Lung (tissue), 11 donors: ENCODE measurements at regions not wholly inside any gene's neighbourhood (a gene's known extent, or its start where the extent isn't known, plus 50 kb on each side); places are given as distances from the start of the nearest gene placed in this dataset.

Experiments
- ATAC-seq: fragments of 200-7000 bp; cut with Tn5 transposase; one replicate; pipeline ENCODE4 v1.9.1; 2020; ENCODE audit warnings: moderate number of reproducible peaks; ENCODE audit not compliant: insufficient read depth, low FRiP score
- DNase-seq, 3 donors: peaks; one replicate each; pipeline ENCODE4 v3.0.0-alpha.2; 2013 to 2017
- H3K27ac ChIP-seq, 2 donors: one replicate each; pipeline ENCODE4 v1.5.1; 2013; ENCODE audit warnings: mild to moderate bottlenecking in 2 of 2, moderate library complexity in 2 of 2, control low read depth in 1 of 2, inconsistent platforms in 1 of 2, low read depth in 1 of 2, low read length in 1 of 2
- H3K27me3 ChIP-seq, 3 donors: one replicate each; pipeline ENCODE4 v1.5.1; 2013; ENCODE audit warnings: low read length in 2 of 3; ENCODE audit not compliant: control insufficient read depth in 3 of 3, insufficient read depth in 3 of 3
- H3K36me3 ChIP-seq, 4 donors: one replicate each; pipeline ENCODE4 v1.5.1; 2013; ENCODE audit warnings: low read length in 4 of 4, mild to moderate bottlenecking in 1 of 4, moderate library complexity in 1 of 4; ENCODE audit not compliant: control insufficient read depth in 4 of 4, insufficient read depth in 4 of 4
- H3K4me1 ChIP-seq, 5 donors: one replicate each; pipeline ENCODE4 v1.5.1; 2013; ENCODE audit warnings: low read length in 5 of 5, mild to moderate bottlenecking in 2 of 5, moderate library complexity in 1 of 5; ENCODE audit not compliant: control insufficient read depth in 5 of 5, insufficient read depth in 5 of 5
- H3K4me3 ChIP-seq: one replicate; pipeline ENCODE4 v1.5.1; 2013; ENCODE audit warnings: mild to moderate bottlenecking, control low read depth, moderate library complexity
- H3K9ac ChIP-seq, 2 donors: one replicate each; pipeline ENCODE4 v1.5.1; 2013; ENCODE audit warnings: low read length in 2 of 2, control low read depth in 1 of 2; ENCODE audit not compliant: insufficient read depth in 1 of 2
- H3K9me3 ChIP-seq, 4 donors: one replicate each; pipeline ENCODE4 v1.5.1; 2013; ENCODE audit warnings: low read length in 3 of 4, mild to moderate bottlenecking in 1 of 4, moderate library complexity in 1 of 4; ENCODE audit not compliant: control insufficient read depth in 4 of 4, insufficient read depth in 3 of 4
- WGBS, 2 donors: extraction: QIAGEN DNeasy Blood & Tissue Kit; methylation state at CpG; one replicate each; pipeline ENCODE4 v1.1.7; 2013; 5-methylcytosine and 5-hydroxymethylcytosine counted together
- TF ChIP-seq, protein P1 (sequence below): IDR thresholded peaks from 2 replicates; pipeline ENCODE4 v1.5.1; 2012; ENCODE audit warnings: mild to moderate bottlenecking; ENCODE audit errors: control extremely low read depth, extremely low read depth
- donor health status: control.
- donor health status: control.
- donor health status: Bipolar disorder and iron deficiency.
- donor health status: healthy.
- donor health status: DM: yes; HTN: yes; CAD: no.

- Histone ChIP-seq H3K27me3 (no peaks in the 10 kb centered on the region), H3K36me3 (no peaks in the 10 kb centered on the region), H3K4me1 (peaks cover 0 to 13% (median 11%) of the 10 kb centered on the region in 5 donors), H3K9ac (no peak overlapping the region), H3K9me3 (no peaks in the 10 kb centered on the region), H3K4me3 (no peak overlapping the region), H3K27ac (no peak overlapping the region)
- ATAC-seq (no peak), DNase-seq (no peak)
- TF ChIP-seq, protein P1, sequence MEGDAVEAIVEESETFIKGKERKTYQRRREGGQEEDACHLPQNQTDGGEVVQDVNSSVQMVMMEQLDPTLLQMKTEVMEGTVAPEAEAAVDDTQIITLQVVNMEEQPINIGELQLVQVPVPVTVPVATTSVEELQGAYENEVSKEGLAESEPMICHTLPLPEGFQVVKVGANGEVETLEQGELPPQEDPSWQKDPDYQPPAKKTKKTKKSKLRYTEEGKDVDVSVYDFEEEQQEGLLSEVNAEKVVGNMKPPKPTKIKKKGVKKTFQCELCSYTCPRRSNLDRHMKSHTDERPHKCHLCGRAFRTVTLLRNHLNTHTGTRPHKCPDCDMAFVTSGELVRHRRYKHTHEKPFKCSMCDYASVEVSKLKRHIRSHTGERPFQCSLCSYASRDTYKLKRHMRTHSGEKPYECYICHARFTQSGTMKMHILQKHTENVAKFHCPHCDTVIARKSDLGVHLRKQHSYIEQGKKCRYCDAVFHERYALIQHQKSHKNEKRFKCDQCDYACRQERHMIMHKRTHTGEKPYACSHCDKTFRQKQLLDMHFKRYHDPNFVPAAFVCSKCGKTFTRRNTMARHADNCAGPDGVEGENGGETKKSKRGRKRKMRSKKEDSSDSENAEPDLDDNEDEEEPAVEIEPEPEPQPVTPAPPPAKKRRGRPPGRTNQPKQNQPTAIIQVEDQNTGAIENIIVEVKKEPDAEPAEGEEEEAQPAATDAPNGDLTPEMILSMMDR: no peak
- 86 to 95% methylated on average over 2 of the region's 2 CpGs for WGBS, 2 donors
Observed at GRCh38 chr6:139766796-139767195, 392.3 kb upstream of the CITED2 start.

DNA sequence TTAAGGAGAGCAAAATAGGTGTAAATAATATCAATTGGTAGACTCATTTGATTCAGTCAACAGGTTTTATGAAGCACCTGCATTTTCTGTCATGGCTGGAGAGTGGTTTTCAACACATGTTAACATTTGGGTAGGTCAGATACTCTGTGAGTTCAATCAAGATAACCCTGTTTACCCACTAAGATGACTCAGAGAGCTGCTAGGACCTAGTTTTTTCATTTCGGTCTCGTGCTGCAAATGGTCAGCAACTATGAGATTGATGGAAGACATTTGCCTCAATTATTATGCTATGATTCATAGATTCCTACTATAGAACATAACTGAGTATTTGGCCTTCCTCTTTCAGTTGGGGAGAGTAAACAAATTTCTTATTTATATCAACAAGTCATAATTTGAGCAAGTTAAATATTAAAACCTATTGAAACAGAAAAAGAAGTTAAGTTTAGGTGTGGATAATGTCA is 391.4 kb upstream of the CITED2 start:
- H3K4me1 ChIP-seq: peaks cover 0 to 13% (median 11%) of the 10 kb centered on the region in 5 donors
- no peak overlapping the region for H3K9ac ChIP-seq
- no peak overlapping the region for H3K4me3 ChIP-seq
- no peak for DNase-seq
- TF ChIP-seq, protein P1: no peak
- H3K27me3 ChIP-seq: no peaks in the 10 kb centered on the region
- no peak overlapping the region for H3K27ac ChIP-seq
- H3K36me3 ChIP-seq: no peaks in the 10 kb centered on the region
- WGBS, 2 donors: 43 to 76% methylated on average over 2 of the region's 2 CpGs
- ATAC-seq: peak; percentile 49
- H3K9me3 ChIP-seq: no peaks in the 10 kb centered on the region

DNA sequence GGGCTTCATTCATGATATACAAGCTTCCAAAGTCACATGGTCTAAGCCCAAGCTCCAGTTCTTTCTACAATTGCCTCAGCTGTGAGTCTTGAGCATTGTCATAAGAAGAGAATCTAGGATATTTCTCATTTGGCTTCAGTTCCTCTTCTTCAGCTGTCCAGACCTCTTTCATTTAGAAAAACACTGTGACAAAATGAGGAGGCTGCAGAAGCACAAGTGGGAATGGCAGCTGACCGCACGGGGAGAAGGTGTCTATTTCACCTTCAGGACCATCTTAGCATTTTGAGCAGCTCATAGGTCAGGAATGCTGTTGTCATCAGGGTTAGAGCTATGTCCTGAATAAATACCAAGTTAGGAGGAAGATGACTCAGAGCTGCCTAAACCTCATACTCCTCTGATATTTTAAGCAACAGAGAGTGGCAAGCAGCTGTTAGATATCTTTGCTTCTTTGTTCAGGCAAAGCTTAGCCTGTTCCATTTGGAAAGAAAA is 390.1 kb upstream of the CITED2 start:
- peaks cover 0 to 13% (median 11%) of the 10 kb centered on the region in 5 donors for H3K4me1 ChIP-seq
- peak; percentile 72 for ATAC-seq
- no peak overlapping the region for H3K9ac ChIP-seq
- H3K4me3 ChIP-seq: no peak overlapping the region
- peak overlapping the region; percentile 66 to 83 for H3K27ac ChIP-seq
- TF ChIP-seq, protein P1: no peak
- no peaks in the 10 kb centered on the region for H3K27me3 ChIP-seq
- no peaks in the 10 kb centered on the region for H3K36me3 ChIP-seq
- 45 to 76% methylated on average over 2 of the region's 2 CpGs for WGBS, 2 donors
- peak in 2 of 3 donors; percentile 66 to 74 for DNase-seq
- no peaks in the 10 kb centered on the region for H3K9me3 ChIP-seq
